Islet of Langerhans (tissue), 1 donor: ENCODE measurements at regions not wholly inside any gene's neighbourhood (a gene's known extent, or its start where the extent isn't known, plus 50 kb on each side); places are given as distances from the start of the nearest gene placed in this dataset.

Experiments used
- FAIRE-seq: peaks from one replicate; lab custom pipeline; 2011; peaks lifted over from hg19 to GRCh38; lab: Jason Lieb, UNC

DNA sequence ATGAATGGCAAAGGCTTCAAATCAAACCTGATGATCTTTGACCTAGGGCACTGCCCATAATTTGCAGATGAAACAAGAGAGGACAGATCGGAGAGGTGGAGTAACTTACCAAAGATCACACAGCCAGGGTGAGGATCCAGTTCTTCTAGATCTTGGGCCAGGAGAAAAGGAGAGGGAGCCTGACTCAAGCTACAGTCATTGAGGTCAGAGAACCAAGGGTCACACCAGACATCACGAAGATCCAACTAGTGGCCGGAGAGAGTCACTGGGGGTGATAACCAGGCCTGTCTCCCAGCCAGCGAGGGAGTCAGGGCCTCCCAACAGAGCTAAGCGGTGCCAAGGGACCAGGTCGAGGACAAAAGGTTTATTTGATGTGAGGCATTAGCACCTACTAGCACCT lies 115.0 kb downstream of the RIPK4 start:
- no peak for FAIRE-seq

- no peak for FAIRE-seq
These were observed 115.4 kb downstream of the RIPK4 start for GRCh38 chr21:41651406-41651805.

- no peak for FAIRE-seq
These were observed 116.2 kb downstream of the RIPK4 start for GRCh38 chr21:41650526-41651145.

DNA sequence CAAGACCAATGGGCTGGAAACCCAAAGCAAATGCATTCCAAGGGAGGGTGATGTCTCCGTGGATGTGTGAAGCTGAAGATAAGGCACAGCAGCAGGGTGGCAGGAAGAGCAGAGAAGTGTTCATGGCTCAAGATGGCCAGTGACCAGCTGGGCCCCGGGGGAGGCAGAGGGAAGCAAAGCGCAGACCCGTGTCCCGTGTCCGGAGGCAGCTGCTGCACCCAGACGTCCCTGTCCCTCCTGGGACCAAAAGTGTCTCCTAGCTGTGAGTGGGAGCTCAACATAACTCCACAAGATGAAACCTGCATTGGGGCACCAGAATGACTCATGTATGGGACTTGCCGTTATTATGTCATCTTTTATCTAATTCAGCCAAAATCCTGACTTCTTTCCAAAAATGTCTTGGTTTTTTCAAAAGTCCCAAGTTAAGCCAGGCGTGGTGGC lies 118.2 kb downstream of the RIPK4 start:
- FAIRE-seq = no peak

DNA sequence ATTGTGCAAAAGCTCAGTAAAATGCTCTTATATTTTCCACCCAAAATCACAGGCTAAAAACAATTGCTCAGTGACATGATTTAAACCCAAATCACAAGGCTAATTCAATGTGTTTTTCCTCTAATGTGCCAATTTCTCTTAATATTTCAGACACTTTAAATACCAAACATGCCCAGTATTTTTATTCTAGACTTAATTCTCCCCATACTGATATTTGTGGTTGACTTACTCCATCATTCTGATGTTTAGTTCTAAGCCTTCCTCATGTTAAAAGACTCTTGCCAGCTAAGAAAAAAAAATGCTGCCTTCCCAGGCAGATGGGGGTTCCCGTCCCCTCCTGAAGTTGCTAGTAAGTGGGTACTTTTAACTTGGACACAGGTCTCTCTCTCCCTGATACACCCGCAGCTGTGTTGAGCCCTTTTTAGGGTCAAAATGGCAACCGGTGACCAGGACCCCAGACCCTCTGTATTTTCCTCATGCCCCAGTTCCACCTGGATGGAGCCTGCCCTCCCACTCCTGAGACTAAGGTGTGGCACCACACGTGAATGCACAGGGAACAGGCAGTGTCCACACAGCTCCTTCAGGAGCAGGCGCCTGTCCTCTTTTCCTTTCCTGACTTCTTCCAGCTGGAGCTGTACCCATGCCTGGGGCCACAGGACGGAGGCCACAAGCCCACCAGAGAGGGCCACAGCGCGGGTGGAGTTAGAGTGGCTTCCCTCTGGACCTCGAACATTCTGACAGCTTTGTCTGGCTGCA lies 118.9 kb downstream of the RIPK4 start:
- no peak for FAIRE-seq

DNA sequence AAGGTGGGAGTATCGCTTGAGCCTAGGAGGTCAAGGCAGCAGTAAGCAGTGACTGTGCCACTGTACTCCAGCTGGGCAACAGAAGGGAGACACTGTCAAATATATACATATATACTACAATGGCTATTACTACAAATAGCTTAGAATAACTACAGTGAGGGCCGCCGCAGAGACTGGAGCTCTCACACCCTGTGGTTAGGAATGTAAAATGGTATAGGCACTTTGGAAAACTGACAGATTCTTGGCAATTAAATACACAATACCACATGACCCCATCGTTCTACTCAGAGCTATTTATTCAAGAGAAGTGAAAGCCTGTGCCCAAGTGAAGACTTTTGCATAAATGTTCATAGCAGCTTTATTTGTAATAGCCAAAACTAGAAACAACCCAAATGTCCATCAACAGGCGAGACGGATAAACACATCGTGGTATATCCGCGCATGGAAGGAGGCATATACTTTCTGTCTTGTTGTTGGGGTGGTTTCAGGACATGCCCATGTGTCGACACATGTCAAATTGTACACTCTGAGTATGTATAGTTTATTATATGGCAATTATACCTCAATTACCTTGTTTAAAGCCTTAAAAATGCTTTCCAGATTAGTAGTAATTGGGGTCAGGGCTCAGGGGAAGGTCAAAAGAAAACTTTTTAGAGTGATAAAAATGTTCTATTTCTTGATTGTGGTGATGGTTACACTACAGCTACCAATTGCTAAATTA lies 123.4 kb downstream of the RIPK4 start:
- FAIRE-seq = no peak

- no peak for FAIRE-seq
These were observed 124.8 kb downstream of the RIPK4 start for GRCh38 chr21:41641821-41642701.

DNA sequence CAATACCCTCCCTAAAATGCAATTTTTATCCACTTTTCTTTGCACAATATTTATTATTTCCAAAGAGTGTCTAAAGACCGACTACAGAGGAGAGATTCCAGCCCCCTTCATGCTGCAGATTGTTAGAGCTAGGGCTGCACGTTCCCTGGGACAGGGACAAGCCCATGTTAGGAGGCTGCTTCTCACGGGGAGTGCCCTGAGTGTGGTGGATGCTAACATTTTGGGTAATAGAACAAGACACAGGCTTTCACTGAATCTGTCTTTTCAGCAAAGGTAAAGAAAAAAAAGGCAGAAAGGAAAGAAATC lies 125.4 kb downstream of the RIPK4 start:
- no peak for FAIRE-seq

DNA sequence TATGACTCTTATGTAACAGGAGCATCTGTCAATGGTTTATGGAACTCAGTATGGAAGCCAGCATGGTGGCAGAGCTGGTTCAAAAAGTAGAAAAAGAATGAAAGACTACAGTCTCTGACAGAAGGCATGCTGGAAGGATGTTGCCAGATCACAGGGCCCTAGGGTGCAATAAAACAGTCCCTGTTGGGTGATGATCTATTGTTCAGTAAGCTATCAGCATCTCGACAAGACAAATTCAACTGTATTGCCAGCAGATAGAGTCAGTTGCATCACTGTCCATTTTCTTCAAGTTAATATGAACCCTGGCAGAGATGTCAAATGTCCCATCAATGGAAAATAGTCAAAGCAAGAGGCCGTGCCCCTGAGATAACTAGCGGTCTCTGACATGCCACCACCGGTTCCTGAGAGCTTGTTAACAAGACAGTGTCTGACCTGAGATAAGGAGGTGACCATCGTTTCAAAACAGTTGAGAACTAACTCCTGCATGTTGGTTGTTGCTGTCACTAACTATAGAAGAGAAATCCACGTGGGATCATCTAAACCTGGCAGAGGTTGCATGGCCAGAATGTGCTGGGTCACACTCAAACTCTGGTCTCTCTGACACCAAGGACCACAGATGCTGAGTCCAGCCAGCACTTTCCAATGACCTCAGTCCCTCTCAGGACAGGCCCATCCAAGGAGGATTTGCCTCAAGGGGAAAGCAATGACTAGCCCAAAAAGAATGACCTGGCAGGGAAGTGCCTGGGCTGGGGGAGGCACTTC lies 125.9 kb downstream of the RIPK4 start:
- no peak for FAIRE-seq

- FAIRE-seq = no peak
These were observed 127.1 kb downstream of the RIPK4 start for GRCh38 chr21:41639766-41640165.

- FAIRE-seq = no peak
These were observed 127.5 kb downstream of the RIPK4 start for GRCh38 chr21:41639336-41639735.

GRCh38 chr21:41638201-41638790 lies 128.6 kb downstream of the RIPK4 start:
- FAIRE-seq = no peak

DNA sequence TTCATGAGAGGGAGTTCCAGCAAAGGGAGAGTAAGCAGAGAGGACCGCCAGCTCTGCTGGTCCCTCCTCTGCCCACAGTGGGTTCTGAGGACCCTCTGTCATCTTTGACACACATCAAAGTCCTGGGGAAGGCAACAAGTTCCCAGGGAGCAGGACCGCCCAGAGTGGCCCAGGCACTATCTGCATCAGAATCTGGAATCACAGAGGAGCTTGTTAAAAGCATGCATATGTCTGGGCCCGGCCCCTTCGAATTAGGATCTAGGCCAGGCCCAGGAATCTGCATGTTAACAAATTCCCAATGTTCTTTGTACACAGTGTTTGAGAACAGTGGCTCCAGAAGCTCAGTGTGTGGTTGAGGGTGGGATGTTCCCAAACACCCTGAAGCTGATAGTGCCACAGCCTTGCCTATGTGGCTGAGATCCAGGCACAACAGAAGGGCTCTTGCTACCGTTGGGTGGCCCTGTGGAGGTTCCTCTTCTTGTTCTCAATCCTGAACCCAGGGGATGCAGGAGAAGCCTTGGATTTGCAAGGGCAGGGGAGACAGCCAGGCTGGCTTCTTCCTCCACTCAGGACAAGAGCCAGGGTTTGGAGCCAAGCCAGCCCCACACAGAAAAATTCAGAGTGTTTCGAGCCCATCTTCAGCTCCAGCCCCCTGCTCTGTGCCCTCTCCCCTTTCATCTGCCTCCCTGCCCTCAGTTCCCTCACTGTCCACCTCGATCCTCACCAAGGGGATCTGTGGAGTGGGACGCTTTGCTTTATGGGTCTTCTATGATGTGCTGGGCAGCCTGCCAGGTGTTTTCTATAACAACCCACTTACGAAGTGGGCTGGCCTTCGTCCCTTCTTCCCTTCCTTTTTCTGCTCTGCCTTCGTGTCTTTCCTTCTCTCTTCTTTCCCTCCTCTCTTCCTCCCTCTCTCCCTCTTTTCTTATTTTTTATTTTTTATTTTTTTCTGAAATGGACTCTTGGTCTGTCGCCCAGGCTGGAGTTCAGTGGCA lies 129.0 kb upstream of the TMPRSS2 start:
- no peak for FAIRE-seq

- FAIRE-seq = no peak
These were observed 127.9 kb upstream of the TMPRSS2 start for GRCh38 chr21:41635874-41636273.

DNA sequence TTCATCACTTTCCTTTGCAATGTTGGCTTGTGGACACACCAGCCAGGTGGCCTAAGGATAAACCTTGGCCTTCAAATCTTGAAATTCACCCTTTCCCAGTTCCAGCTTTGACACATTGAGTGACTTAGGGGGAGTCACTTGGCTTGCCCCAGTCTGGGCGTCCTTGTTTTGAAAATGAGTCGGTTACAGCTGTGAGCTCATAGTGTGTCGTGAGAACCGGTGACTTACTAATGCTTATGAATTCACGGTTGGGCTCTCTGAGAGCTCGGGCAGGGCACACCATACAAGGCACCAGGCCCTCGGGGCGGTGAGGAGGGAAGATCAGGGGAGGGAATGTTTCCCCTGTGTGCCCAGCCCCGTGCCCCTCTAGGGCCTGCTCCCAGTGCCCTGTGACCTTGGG lies 126.9 kb upstream of the TMPRSS2 start:
- FAIRE-seq = no peak

GRCh38 chr21:41634211-41634694 lies 126.3 kb upstream of the TMPRSS2 start:
- no peak for FAIRE-seq

DNA sequence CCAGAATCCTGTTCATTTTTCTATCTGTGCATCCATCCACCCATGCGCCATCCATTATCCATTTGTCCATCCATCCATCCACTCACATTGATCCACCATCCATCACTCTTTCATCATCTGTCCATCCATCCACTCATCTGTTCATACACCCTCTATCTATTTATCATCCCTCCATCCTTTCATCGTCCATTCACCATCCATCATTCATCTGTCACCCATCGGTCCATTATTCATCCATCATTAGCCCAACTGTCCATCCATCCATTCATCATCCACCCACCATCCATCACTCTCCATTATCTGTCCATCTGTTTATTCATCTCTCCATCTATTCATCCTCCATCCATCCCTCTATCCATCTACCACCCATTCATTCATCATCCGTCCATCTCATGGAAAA lies 125.7 kb upstream of the TMPRSS2 start:
- no peak for FAIRE-seq

GRCh38 chr21:41632748-41633475 lies 125.0 kb upstream of the TMPRSS2 start:
- FAIRE-seq = no peak
